ENCODE measurements at regions not wholly inside any gene's neighbourhood (a gene's known extent, or its start where the extent isn't known, plus 50 kb on each side); places are given as distances from the start of the nearest gene placed in this dataset.

GRCh38 chr3:81863756-81864155, 102.3 kb upstream of the GBE1 start:
- no peak for TF ChIP-seq RAD21 (IDR thresholded peaks at IDR 0.05; ENCODE audit: low read depth)
- no peak for TF ChIP-seq CEBPB (IDR thresholded peaks at IDR 0.05)
- no peak for TF ChIP-seq ZBTB7A (IDR thresholded peaks at IDR 0.05; ENCODE audit: low read depth)
- TF ChIP-seq NFIC (IDR thresholded peaks at IDR 0.05): no peak
- TF ChIP-seq MAX (IDR thresholded peaks at IDR 0.05): no peak
- no peak for TF ChIP-seq FOXM1 (IDR thresholded peaks at IDR 0.05; ENCODE audit: borderline replicate concordance, low read depth)
- no peak for TF ChIP-seq TEAD4 (IDR thresholded peaks at IDR 0.05)
- no peak for TF ChIP-seq CREB1 (IDR thresholded peaks at IDR 0.05; ENCODE audit: low read depth)
- no peak for TF ChIP-seq TCF12 (IDR thresholded peaks at IDR 0.05; ENCODE audit: low read depth)
- TF ChIP-seq EGR1 (IDR thresholded peaks at IDR 0.05): no peak
- TF ChIP-seq EP300 (IDR thresholded peaks at IDR 0.05; ENCODE audit: borderline replicate concordance): no peak
- TF ChIP-seq YY1 (IDR thresholded peaks at IDR 0.05; ENCODE audit: low read depth): no peak
- TF ChIP-seq, protein P1, sequence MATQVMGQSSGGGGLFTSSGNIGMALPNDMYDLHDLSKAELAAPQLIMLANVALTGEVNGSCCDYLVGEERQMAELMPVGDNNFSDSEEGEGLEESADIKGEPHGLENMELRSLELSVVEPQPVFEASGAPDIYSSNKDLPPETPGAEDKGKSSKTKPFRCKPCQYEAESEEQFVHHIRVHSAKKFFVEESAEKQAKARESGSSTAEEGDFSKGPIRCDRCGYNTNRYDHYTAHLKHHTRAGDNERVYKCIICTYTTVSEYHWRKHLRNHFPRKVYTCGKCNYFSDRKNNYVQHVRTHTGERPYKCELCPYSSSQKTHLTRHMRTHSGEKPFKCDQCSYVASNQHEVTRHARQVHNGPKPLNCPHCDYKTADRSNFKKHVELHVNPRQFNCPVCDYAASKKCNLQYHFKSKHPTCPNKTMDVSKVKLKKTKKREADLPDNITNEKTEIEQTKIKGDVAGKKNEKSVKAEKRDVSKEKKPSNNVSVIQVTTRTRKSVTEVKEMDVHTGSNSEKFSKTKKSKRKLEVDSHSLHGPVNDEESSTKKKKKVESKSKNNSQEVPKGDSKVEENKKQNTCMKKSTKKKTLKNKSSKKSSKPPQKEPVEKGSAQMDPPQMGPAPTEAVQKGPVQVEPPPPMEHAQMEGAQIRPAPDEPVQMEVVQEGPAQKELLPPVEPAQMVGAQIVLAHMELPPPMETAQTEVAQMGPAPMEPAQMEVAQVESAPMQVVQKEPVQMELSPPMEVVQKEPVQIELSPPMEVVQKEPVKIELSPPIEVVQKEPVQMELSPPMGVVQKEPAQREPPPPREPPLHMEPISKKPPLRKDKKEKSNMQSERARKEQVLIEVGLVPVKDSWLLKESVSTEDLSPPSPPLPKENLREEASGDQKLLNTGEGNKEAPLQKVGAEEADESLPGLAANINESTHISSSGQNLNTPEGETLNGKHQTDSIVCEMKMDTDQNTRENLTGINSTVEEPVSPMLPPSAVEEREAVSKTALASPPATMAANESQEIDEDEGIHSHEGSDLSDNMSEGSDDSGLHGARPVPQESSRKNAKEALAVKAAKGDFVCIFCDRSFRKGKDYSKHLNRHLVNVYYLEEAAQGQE (IDR thresholded peaks at IDR 0.05; ENCODE audit: low read depth): no peak
- no peak for TF ChIP-seq TAF1 (IDR thresholded peaks at IDR 0.05; ENCODE audit: low read depth)
- TF ChIP-seq USF1 (IDR thresholded peaks at IDR 0.05): no peak

- no peak for TF ChIP-seq TAF1 (IDR thresholded peaks at IDR 0.05; ENCODE audit: low read depth)
- TF ChIP-seq, protein P1 (IDR thresholded peaks at IDR 0.05; ENCODE audit: low read depth): no peak
- TF ChIP-seq MAX (IDR thresholded peaks at IDR 0.05): no peak
- TF ChIP-seq FOXM1 (IDR thresholded peaks at IDR 0.05; ENCODE audit: borderline replicate concordance, low read depth): no peak
- no peak for TF ChIP-seq ZBTB7A (IDR thresholded peaks at IDR 0.05; ENCODE audit: low read depth)
- TF ChIP-seq USF1 (IDR thresholded peaks at IDR 0.05): no peak
- no peak for TF ChIP-seq TEAD4 (IDR thresholded peaks at IDR 0.05)
- TF ChIP-seq NFIC (IDR thresholded peaks at IDR 0.05): no peak
- no peak for TF ChIP-seq EGR1 (IDR thresholded peaks at IDR 0.05)
- no peak for TF ChIP-seq EP300 (IDR thresholded peaks at IDR 0.05; ENCODE audit: borderline replicate concordance)
- no peak for TF ChIP-seq CEBPB (IDR thresholded peaks at IDR 0.05)
- no peak for TF ChIP-seq TCF12 (IDR thresholded peaks at IDR 0.05; ENCODE audit: low read depth)
- TF ChIP-seq RAD21 (IDR thresholded peaks at IDR 0.05; ENCODE audit: low read depth): no peak
- TF ChIP-seq YY1 (IDR thresholded peaks at IDR 0.05; ENCODE audit: low read depth): no peak
- TF ChIP-seq CREB1 (IDR thresholded peaks at IDR 0.05; ENCODE audit: low read depth): no peak
Measured at GRCh38 chr3:81861593-81861992, 100.1 kb upstream of the GBE1 start.

DNA sequence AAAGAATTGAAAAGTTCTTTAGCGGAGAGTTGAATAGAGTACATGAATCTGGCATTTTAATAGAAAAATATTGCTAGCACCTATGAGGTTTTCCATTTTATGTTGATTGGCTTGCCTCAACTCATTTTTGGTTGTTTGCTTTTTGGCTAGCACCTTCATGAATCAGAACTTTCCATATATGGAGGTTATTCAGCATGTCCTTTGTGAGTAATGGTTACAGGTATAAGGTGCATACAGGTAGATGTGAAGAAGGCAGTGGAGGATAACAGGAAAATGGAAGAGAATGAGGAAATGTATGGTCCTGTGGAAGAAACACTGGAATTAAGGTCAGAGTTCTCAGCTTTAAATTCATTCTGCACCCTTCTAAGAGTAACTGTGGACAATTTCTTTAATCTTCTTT, 98.1 kb upstream of the GBE1 start:
- TF ChIP-seq YY1 (IDR thresholded peaks at IDR 0.05; ENCODE audit: low read depth) (no peak), CEBPB (IDR thresholded peaks at IDR 0.05) (no peak), NFIC (IDR thresholded peaks at IDR 0.05) (no peak), TCF12 (IDR thresholded peaks at IDR 0.05; ENCODE audit: low read depth) (no peak), USF1 (IDR thresholded peaks at IDR 0.05) (no peak), CREB1 (IDR thresholded peaks at IDR 0.05; ENCODE audit: low read depth) (no peak), EGR1 (IDR thresholded peaks at IDR 0.05) (no peak), TAF1 (IDR thresholded peaks at IDR 0.05; ENCODE audit: low read depth) (no peak), RAD21 (IDR thresholded peaks at IDR 0.05; ENCODE audit: low read depth) (no peak), EP300 (IDR thresholded peaks at IDR 0.05; ENCODE audit: borderline replicate concordance) (no peak), FOXM1 (IDR thresholded peaks at IDR 0.05; ENCODE audit: borderline replicate concordance, low read depth) (no peak), TEAD4 (IDR thresholded peaks at IDR 0.05) (no peak), MAX (IDR thresholded peaks at IDR 0.05) (no peak), ZBTB7A (IDR thresholded peaks at IDR 0.05; ENCODE audit: low read depth) (no peak)
- TF ChIP-seq, protein P1 (IDR thresholded peaks at IDR 0.05; ENCODE audit: low read depth): no peak
